ENCODE measurements at regions not wholly inside any gene's neighbourhood (a gene's known extent, or its start where the extent isn't known, plus 50 kb on each side); places are given as distances from the start of the nearest gene placed in this dataset.

GRCh38 chr5:113757508-113757907 lies 244.0 kb downstream of the YTHDC2 start:
- Histone ChIP-seq H2AK5ac (ENCODE audit: low read length) (no peak overlapping the region), H3K4me3 (ENCODE audit: low read depth, low read length) (no peak overlapping the region), H2BK12ac (ENCODE audit: low read length) (no peak overlapping the region), H3K79me1 (ENCODE audit: low read length) (no peaks in the 10 kb centered on the region), H3K9me3 (ENCODE audit: insufficient read depth, low read depth, low read length) (no peaks in the 10 kb centered on the region), H4K91ac (ENCODE audit: low read depth, low read length) (no peak overlapping the region), H2BK120ac (ENCODE audit: insufficient read depth, low read length, poor library complexity) (no peak overlapping the region), H4K12ac (ENCODE audit: low read depth, low read length) (no peak overlapping the region), H3K4me1 (ENCODE audit: control insufficient read depth in 1 of 2, insufficient read depth in 2 of 2, low read length in 2 of 2) (no peaks in the 10 kb centered on the region), H3K14ac (ENCODE audit: low read length) (no peak overlapping the region), H3K36me3 (ENCODE audit: control insufficient read depth in 1 of 2, insufficient read depth in 2 of 2, low read length in 2 of 2) (no peaks in the 10 kb centered on the region), H3K18ac (ENCODE audit: low read length) (no peak overlapping the region), H3K4ac (ENCODE audit: low read depth, low read length) (no peak overlapping the region), H3K27ac (ENCODE audit: low read depth, low read length) (no peak overlapping the region), H3K27me3 (ENCODE audit: insufficient read depth, low read length) (no peaks in the 10 kb centered on the region), H3K23ac (ENCODE audit: low read length) (no peak overlapping the region), H3K79me2 (ENCODE audit: control insufficient read depth, insufficient read depth, low read length, poor library complexity) (no peaks in the 10 kb centered on the region), H2BK5ac (ENCODE audit: low read depth, low read length, poor library complexity) (no peak overlapping the region), H3K9ac (ENCODE audit: low read length) (no peak overlapping the region), H3K4me2 (ENCODE audit: low read length) (no peak overlapping the region), H2AFZ (ENCODE audit: insufficient read depth, low read length, poor library complexity) (no peak overlapping the region), H4K8ac (ENCODE audit: low read depth, low read length) (no peak overlapping the region)
- no CpG with 5 or more reads among the region's 2 CpGs for WGBS (ENCODE audit: extremely low coverage, insufficient coverage, insufficient read length)
- no peak for DNase-seq

DNA sequence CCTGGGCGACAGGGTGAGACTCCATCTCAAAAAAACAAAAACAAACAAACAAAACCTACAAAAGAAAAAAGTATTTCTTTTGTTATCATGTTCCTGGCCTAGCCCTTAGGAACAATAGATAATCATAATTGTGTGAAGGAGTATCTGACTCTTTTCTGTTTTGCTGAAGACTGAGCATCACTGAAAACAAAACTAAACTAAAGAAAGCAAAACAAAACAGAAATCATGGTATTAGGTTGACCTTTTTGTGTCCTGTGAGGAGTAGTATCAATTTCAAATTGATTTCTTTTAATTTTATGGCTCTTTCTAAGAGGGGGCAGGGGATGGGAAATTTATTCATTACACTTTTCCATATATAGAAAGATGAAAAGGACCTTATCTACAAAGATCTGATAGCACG lies 246.0 kb downstream of the YTHDC2 start:
- no CpG with 5 or more reads among the region's 2 CpGs for WGBS (ENCODE audit: extremely low coverage, insufficient coverage, insufficient read length)
- Histone ChIP-seq H2BK5ac (ENCODE audit: low read depth, low read length, poor library complexity) (no peak overlapping the region), H2AFZ (ENCODE audit: insufficient read depth, low read length, poor library complexity) (no peak overlapping the region), H3K18ac (ENCODE audit: low read length) (no peak overlapping the region), H4K8ac (ENCODE audit: low read depth, low read length) (no peak overlapping the region), H3K14ac (ENCODE audit: low read length) (no peak overlapping the region), H3K4me1 (ENCODE audit: control insufficient read depth in 1 of 2, insufficient read depth in 2 of 2, low read length in 2 of 2) (no peaks in the 10 kb centered on the region), H3K4me3 (ENCODE audit: low read depth, low read length) (no peak overlapping the region), H3K79me1 (ENCODE audit: low read length) (no peaks in the 10 kb centered on the region), H3K9ac (ENCODE audit: low read length) (no peak overlapping the region), H3K4ac (ENCODE audit: low read depth, low read length) (no peak overlapping the region), H3K27ac (ENCODE audit: low read depth, low read length) (no peak overlapping the region), H3K9me3 (ENCODE audit: insufficient read depth, low read depth, low read length) (no peaks in the 10 kb centered on the region), H2BK12ac (ENCODE audit: low read length) (no peak overlapping the region), H4K12ac (ENCODE audit: low read depth, low read length) (no peak overlapping the region), H4K91ac (ENCODE audit: low read depth, low read length) (no peak overlapping the region), H2AK5ac (ENCODE audit: low read length) (no peak overlapping the region), H3K36me3 (ENCODE audit: control insufficient read depth in 1 of 2, insufficient read depth in 2 of 2, low read length in 2 of 2) (no peaks in the 10 kb centered on the region), H3K79me2 (ENCODE audit: control insufficient read depth, insufficient read depth, low read length, poor library complexity) (no peaks in the 10 kb centered on the region), H3K23ac (ENCODE audit: low read length) (no peak overlapping the region), H3K4me2 (ENCODE audit: low read length) (no peak overlapping the region), H2BK120ac (ENCODE audit: insufficient read depth, low read length, poor library complexity) (no peak overlapping the region), H3K27me3 (ENCODE audit: insufficient read depth, low read length) (no peaks in the 10 kb centered on the region)
- no peak for DNase-seq

DNA sequence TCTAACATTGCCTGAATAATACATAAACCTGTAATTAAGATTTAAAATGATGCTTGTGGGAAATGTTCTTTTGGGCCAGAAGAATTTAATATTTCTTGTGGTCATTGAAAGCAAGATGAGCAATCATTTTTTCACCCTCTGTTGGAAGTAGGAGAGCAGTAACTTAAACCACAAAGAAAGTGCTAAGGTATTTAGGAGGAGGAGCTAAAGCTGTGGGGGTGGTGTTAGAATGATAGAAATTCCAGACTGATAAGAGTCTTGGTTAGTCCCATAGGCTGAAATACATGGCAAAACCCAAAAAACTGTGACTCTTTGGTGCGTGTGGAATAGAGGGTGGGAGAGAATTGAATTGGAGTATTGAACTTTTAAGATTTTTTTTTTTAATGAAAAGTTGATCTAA lies 247.0 kb downstream of the YTHDC2 start:
- Histone ChIP-seq H3K4me3 (ENCODE audit: low read depth, low read length) (no peak overlapping the region), H3K9me3 (ENCODE audit: insufficient read depth, low read depth, low read length) (no peaks in the 10 kb centered on the region), H3K14ac (ENCODE audit: low read length) (no peak overlapping the region), H3K23ac (ENCODE audit: low read length) (no peak overlapping the region), H3K4ac (ENCODE audit: low read depth, low read length) (no peak overlapping the region), H3K9ac (ENCODE audit: low read length) (no peak overlapping the region), H3K27ac (ENCODE audit: low read depth, low read length) (no peak overlapping the region), H2AFZ (ENCODE audit: insufficient read depth, low read length, poor library complexity) (no peak overlapping the region), H4K12ac (ENCODE audit: low read depth, low read length) (no peak overlapping the region), H3K79me1 (ENCODE audit: low read length) (no peaks in the 10 kb centered on the region), H3K4me2 (ENCODE audit: low read length) (no peak overlapping the region), H3K18ac (ENCODE audit: low read length) (no peak overlapping the region), H3K4me1 (ENCODE audit: control insufficient read depth in 1 of 2, insufficient read depth in 2 of 2, low read length in 2 of 2) (no peaks in the 10 kb centered on the region), H4K91ac (ENCODE audit: low read depth, low read length) (no peak overlapping the region), H2BK12ac (ENCODE audit: low read length) (no peak overlapping the region), H2BK5ac (ENCODE audit: low read depth, low read length, poor library complexity) (no peak overlapping the region), H2AK5ac (ENCODE audit: low read length) (no peak overlapping the region), H3K27me3 (ENCODE audit: insufficient read depth, low read length) (no peaks in the 10 kb centered on the region), H2BK120ac (ENCODE audit: insufficient read depth, low read length, poor library complexity) (no peak overlapping the region), H3K36me3 (ENCODE audit: control insufficient read depth in 1 of 2, insufficient read depth in 2 of 2, low read length in 2 of 2) (no peaks in the 10 kb centered on the region), H4K8ac (ENCODE audit: low read depth, low read length) (no peak overlapping the region), H3K79me2 (ENCODE audit: control insufficient read depth, insufficient read depth, low read length, poor library complexity) (no peaks in the 10 kb centered on the region)
- DNase-seq, result no peak
- 100% methylated on average over 1 of the region's 1 CpG for WGBS (ENCODE audit: extremely low coverage, insufficient coverage, insufficient read length)

GRCh38 chr5:113761594-113761993 lies 248.1 kb downstream of the YTHDC2 start:
- H3K79me2 ChIP-seq (ENCODE audit: control insufficient read depth, insufficient read depth, low read length, poor library complexity), result no peaks in the 10 kb centered on the region
- H3K14ac ChIP-seq (ENCODE audit: low read length), result no peak overlapping the region
- no peak overlapping the region for H3K4me3 ChIP-seq (ENCODE audit: low read depth, low read length)
- H3K4me2 ChIP-seq (ENCODE audit: low read length), result no peak overlapping the region
- H4K8ac ChIP-seq (ENCODE audit: low read depth, low read length), result no peak overlapping the region
- H3K27ac ChIP-seq (ENCODE audit: low read depth, low read length), result no peak overlapping the region
- H3K18ac ChIP-seq (ENCODE audit: low read length), result no peak overlapping the region
- no peak for DNase-seq
- no peak overlapping the region for H2BK5ac ChIP-seq (ENCODE audit: low read depth, low read length, poor library complexity)
- H3K9me3 ChIP-seq (ENCODE audit: insufficient read depth, low read depth, low read length), result no peaks in the 10 kb centered on the region
- no peaks in the 10 kb centered on the region for H3K79me1 ChIP-seq (ENCODE audit: low read length)
- H2BK120ac ChIP-seq (ENCODE audit: insufficient read depth, low read length, poor library complexity), result no peak overlapping the region
- no peak overlapping the region for H3K9ac ChIP-seq (ENCODE audit: low read length)
- H4K91ac ChIP-seq (ENCODE audit: low read depth, low read length), result no peak overlapping the region
- H2BK12ac ChIP-seq (ENCODE audit: low read length), result no peak overlapping the region
- H3K4ac ChIP-seq (ENCODE audit: low read depth, low read length), result no peak overlapping the region
- H4K12ac ChIP-seq (ENCODE audit: low read depth, low read length), result no peak overlapping the region
- H2AK5ac ChIP-seq (ENCODE audit: low read length), result no peak overlapping the region
- no peak overlapping the region for H3K23ac ChIP-seq (ENCODE audit: low read length)
- H2AFZ ChIP-seq (ENCODE audit: insufficient read depth, low read length, poor library complexity), result no peak overlapping the region
- no peaks in the 10 kb centered on the region for H3K27me3 ChIP-seq (ENCODE audit: insufficient read depth, low read length)
- no peaks in the 10 kb centered on the region for H3K4me1 ChIP-seq (ENCODE audit: control insufficient read depth in 1 of 2, insufficient read depth in 2 of 2, low read length in 2 of 2)
- WGBS (ENCODE audit: extremely low coverage, insufficient coverage, insufficient read length), result no CpG with 5 or more reads among the region's 1 CpG
- H3K36me3 ChIP-seq (ENCODE audit: control insufficient read depth in 1 of 2, insufficient read depth in 2 of 2, low read length in 2 of 2), result no peaks in the 10 kb centered on the region

DNA sequence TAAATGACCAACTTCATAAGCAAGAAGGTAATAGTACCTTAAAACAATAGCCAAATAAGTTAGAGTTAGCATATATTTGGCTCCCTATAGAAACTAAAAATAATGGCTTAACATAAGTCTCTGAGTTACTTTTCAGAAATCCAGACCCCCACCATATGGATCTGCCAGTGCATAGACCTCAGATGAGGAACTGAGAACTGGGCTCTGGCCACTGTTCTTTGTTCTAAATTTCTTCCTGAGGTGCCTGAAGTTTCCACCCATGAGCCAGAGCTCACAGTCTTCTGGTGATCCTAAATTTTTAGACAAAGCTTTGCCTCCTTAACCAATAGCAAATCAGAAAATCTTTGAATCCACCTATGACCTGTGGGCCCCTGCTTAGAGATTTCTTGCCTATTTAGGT lies 250.9 kb downstream of the YTHDC2 start:
- Histone ChIP-seq H2BK12ac (ENCODE audit: low read length) (no peak overlapping the region), H3K4me1 (ENCODE audit: control insufficient read depth in 1 of 2, insufficient read depth in 2 of 2, low read length in 2 of 2) (no peaks in the 10 kb centered on the region), H2AK5ac (ENCODE audit: low read length) (no peak overlapping the region), H3K79me2 (ENCODE audit: control insufficient read depth, insufficient read depth, low read length, poor library complexity) (no peaks in the 10 kb centered on the region), H3K36me3 (ENCODE audit: control insufficient read depth in 1 of 2, insufficient read depth in 2 of 2, low read length in 2 of 2) (no peaks in the 10 kb centered on the region), H3K4me3 (ENCODE audit: low read depth, low read length) (no peak overlapping the region), H3K27me3 (ENCODE audit: insufficient read depth, low read length) (no peaks in the 10 kb centered on the region), H3K27ac (ENCODE audit: low read depth, low read length) (no peak overlapping the region), H2AFZ (ENCODE audit: insufficient read depth, low read length, poor library complexity) (no peak overlapping the region), H3K23ac (ENCODE audit: low read length) (no peak overlapping the region), H3K4me2 (ENCODE audit: low read length) (no peak overlapping the region), H4K91ac (ENCODE audit: low read depth, low read length) (no peak overlapping the region), H3K9ac (ENCODE audit: low read length) (no peak overlapping the region), H3K79me1 (ENCODE audit: low read length) (no peaks in the 10 kb centered on the region), H2BK5ac (ENCODE audit: low read depth, low read length, poor library complexity) (no peak overlapping the region), H2BK120ac (ENCODE audit: insufficient read depth, low read length, poor library complexity) (no peak overlapping the region), H3K4ac (ENCODE audit: low read depth, low read length) (no peak overlapping the region), H4K12ac (ENCODE audit: low read depth, low read length) (no peak overlapping the region), H3K9me3 (ENCODE audit: insufficient read depth, low read depth, low read length) (peaks cover 5% of the 10 kb centered on the region), H3K14ac (ENCODE audit: low read length) (no peak overlapping the region), H3K18ac (ENCODE audit: low read length) (no peak overlapping the region), H4K8ac (ENCODE audit: low read depth, low read length) (no peak overlapping the region)
- DNase-seq, result no peak

Data from trophoblast cell (in vitro differentiated cells and primary cell).